Vagina (tissue), 2 donors: ENCODE measurements at regions not wholly inside any gene's neighbourhood (a gene's known extent, or its start where the extent isn't known, plus 50 kb on each side); places are given as distances from the start of the nearest gene placed in this dataset.

ENCODE experiments used
- DNase-seq, 2 donors: peaks; one replicate each; pipeline ENCODE4 v3.0.0-alpha.2; 2017; ENCODE audit errors: extremely low spot score in 2 of 2
- H3K27ac ChIP-seq: fragments of 200-600 bp; sonication (generic); one replicate; pipeline ENCODE4 v1.5.1; 2019
- H3K27me3 ChIP-seq: fragments of 200-600 bp; sonication (generic); one replicate; pipeline ENCODE4 v1.5.1; 2019
- H3K36me3 ChIP-seq, 2 donors: fragments of 200-600 bp; sonication (generic); one replicate each; pipeline ENCODE4 v1.5.1; 2017 to 2019
- H3K4me1 ChIP-seq: fragments of 200-600 bp; sonication (generic); one replicate; pipeline ENCODE4 v1.5.1; 2019
- H3K4me3 ChIP-seq, 2 donors: fragments of 200-600 bp; sonication (generic); 1 replicate in 1 of 2; 2 replicates in 1 of 2; pipeline ENCODE4 v1.5.1; 2016 to 2019
- H3K9me3 ChIP-seq: fragments of 200-600 bp; sonication (generic); one replicate; pipeline ENCODE4 v1.5.1; 2019
- POLR2A ChIP-seq, 2 donors: fragments of 450-650 bp; IDR thresholded peaks; one replicate each; pipeline ENCODE4 v1.6.1; 2017; ENCODE audit warnings: antibody characterized with exemption in 2 of 2, mild to moderate bottlenecking in 2 of 2, moderate library complexity in 2 of 2
- POLR2AphosphoS5 ChIP-seq, 2 donors: sonication (generic); formaldehyde crosslinking; IDR thresholded peaks; one replicate each; pipeline ENCODE4 v1.9.0; 2017; ENCODE audit warnings: antibody characterized with exemption in 2 of 2, mild to moderate bottlenecking in 2 of 2, low read depth in 1 of 2; ENCODE audit not compliant: insufficient read depth in 1 of 2
- intact Hi-C: fragments of 100-400 bp; cut with DNase I; formaldehyde crosslinking; loops from one replicate; pipeline ENCODE4 v1.15.1; 2023
- TF ChIP-seq, protein P1 (sequence below), 3 experiments: fragments of 450-650 bp in 2 of 3; fragments of 200-600 bp in 1 of 3; sonication (generic) in 1 of 3; IDR thresholded peaks; one replicate each; pipeline ENCODE4 v1.5.1; 2017 to 2019; ENCODE audit warnings: antibody characterized with exemption in 3 of 3, mild to moderate bottlenecking in 2 of 3, moderate library complexity in 2 of 3

GRCh38 chr2:53561155-53561554, 206.4 kb upstream of the CHAC2 start:
- no peak for TF ChIP-seq POLR2A (IDR thresholded peaks at IDR 0.05)
- TF ChIP-seq, protein P1, sequence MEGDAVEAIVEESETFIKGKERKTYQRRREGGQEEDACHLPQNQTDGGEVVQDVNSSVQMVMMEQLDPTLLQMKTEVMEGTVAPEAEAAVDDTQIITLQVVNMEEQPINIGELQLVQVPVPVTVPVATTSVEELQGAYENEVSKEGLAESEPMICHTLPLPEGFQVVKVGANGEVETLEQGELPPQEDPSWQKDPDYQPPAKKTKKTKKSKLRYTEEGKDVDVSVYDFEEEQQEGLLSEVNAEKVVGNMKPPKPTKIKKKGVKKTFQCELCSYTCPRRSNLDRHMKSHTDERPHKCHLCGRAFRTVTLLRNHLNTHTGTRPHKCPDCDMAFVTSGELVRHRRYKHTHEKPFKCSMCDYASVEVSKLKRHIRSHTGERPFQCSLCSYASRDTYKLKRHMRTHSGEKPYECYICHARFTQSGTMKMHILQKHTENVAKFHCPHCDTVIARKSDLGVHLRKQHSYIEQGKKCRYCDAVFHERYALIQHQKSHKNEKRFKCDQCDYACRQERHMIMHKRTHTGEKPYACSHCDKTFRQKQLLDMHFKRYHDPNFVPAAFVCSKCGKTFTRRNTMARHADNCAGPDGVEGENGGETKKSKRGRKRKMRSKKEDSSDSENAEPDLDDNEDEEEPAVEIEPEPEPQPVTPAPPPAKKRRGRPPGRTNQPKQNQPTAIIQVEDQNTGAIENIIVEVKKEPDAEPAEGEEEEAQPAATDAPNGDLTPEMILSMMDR (IDR thresholded peaks at IDR 0.05), result no peak
- TF ChIP-seq POLR2AphosphoS5 (IDR thresholded peaks at IDR 0.05; ENCODE audit: insufficient read depth in 1 of 2, low read depth in 1 of 2), result no peak
- no peak for DNase-seq
- H3K27ac ChIP-seq, result no peak overlapping the region
- H3K36me3 ChIP-seq, result no peaks in the 10 kb centered on the region
- H3K9me3 ChIP-seq, result no peaks in the 10 kb centered on the region
- intact Hi-C loops, result no loop called here
- no peak overlapping the region for H3K4me3 ChIP-seq
- H3K4me1 ChIP-seq, result no peaks in the 10 kb centered on the region
- no peaks in the 10 kb centered on the region for H3K27me3 ChIP-seq

- H3K4me3 ChIP-seq, result no peak overlapping the region
- H3K27me3 ChIP-seq, result no peaks in the 10 kb centered on the region
- no peaks in the 10 kb centered on the region for H3K9me3 ChIP-seq
- H3K4me1 ChIP-seq, result no peaks in the 10 kb centered on the region
- TF ChIP-seq POLR2A (IDR thresholded peaks at IDR 0.05), result no peak
- peak in 1 of 2 donors; percentile 61 for TF ChIP-seq POLR2AphosphoS5 (IDR thresholded peaks at IDR 0.05; ENCODE audit: insufficient read depth in 1 of 2, low read depth in 1 of 2)
- TF ChIP-seq, protein P1 (IDR thresholded peaks at IDR 0.05), result no peak
- DNase-seq, result no peak
- intact Hi-C loops, result no loop called here
- no peak overlapping the region for H3K27ac ChIP-seq
- H3K36me3 ChIP-seq, result no peaks in the 10 kb centered on the region
Measured at GRCh38 chr2:53559302-53559966, 208.2 kb upstream of the CHAC2 start.

GRCh38 chr2:53558867-53559266, 208.7 kb upstream of the CHAC2 start:
- intact Hi-C loops, result no loop called here
- no peak overlapping the region for H3K4me3 ChIP-seq
- H3K27me3 ChIP-seq, result no peaks in the 10 kb centered on the region
- TF ChIP-seq POLR2A (IDR thresholded peaks at IDR 0.05), result no peak
- TF ChIP-seq, protein P1 (IDR thresholded peaks at IDR 0.05), result no peak
- no peak for TF ChIP-seq POLR2AphosphoS5 (IDR thresholded peaks at IDR 0.05; ENCODE audit: insufficient read depth in 1 of 2, low read depth in 1 of 2)
- no peak for DNase-seq
- H3K36me3 ChIP-seq, result no peaks in the 10 kb centered on the region
- no peak overlapping the region for H3K27ac ChIP-seq
- H3K4me1 ChIP-seq, result no peaks in the 10 kb centered on the region
- H3K9me3 ChIP-seq, result no peaks in the 10 kb centered on the region

- intact Hi-C loops, result no loop called here
- no peak for DNase-seq
- TF ChIP-seq POLR2A (IDR thresholded peaks at IDR 0.05) (no peak), POLR2AphosphoS5 (IDR thresholded peaks at IDR 0.05; ENCODE audit: insufficient read depth in 1 of 2, low read depth in 1 of 2) (no peak)
Measured at GRCh38 chr2:53549497-53549896, 218.1 kb upstream of the CHAC2 start.

GRCh38 chr2:53545604-53546003, 222.0 kb upstream of the CHAC2 start:
- TF ChIP-seq POLR2A (IDR thresholded peaks at IDR 0.05) (no peak), POLR2AphosphoS5 (IDR thresholded peaks at IDR 0.05; ENCODE audit: insufficient read depth in 1 of 2, low read depth in 1 of 2) (no peak)
- TF ChIP-seq, protein P1 (IDR thresholded peaks at IDR 0.05), result no peak
- H3K27ac ChIP-seq, result no peak overlapping the region
- H3K27me3 ChIP-seq, result no peaks in the 10 kb centered on the region
- intact Hi-C loops, result no loop called here
- no peaks in the 10 kb centered on the region for H3K9me3 ChIP-seq
- no peaks in the 10 kb centered on the region for H3K36me3 ChIP-seq
- H3K4me3 ChIP-seq, result no peak overlapping the region
- no peak for DNase-seq
- H3K4me1 ChIP-seq, result no peaks in the 10 kb centered on the region

More at GRCh38 chr2:53549497-53549896, 218.1 kb upstream of the CHAC2 start:
- Histone ChIP-seq H3K27me3 (no peaks in the 10 kb centered on the region), H3K4me1 (no peaks in the 10 kb centered on the region), H3K4me3 (no peak overlapping the region), H3K9me3 (no peaks in the 10 kb centered on the region), H3K36me3 (no peaks in the 10 kb centered on the region), H3K27ac (no peak overlapping the region)
